Suppressor macrophage treated with lipopolysaccharide for 1 hour (primary cell): ENCODE measurements at regions not wholly inside any gene's neighbourhood (a gene's known extent, or its start where the extent isn't known, plus 50 kb on each side); places are given as distances from the start of the nearest gene placed in this dataset.

ENCODE experiments used
- DNase-seq, 3 donors: peaks; one replicate each; pipeline ENCODE4 v3.0.0-alpha.2; 2020 to 2022

DNA sequence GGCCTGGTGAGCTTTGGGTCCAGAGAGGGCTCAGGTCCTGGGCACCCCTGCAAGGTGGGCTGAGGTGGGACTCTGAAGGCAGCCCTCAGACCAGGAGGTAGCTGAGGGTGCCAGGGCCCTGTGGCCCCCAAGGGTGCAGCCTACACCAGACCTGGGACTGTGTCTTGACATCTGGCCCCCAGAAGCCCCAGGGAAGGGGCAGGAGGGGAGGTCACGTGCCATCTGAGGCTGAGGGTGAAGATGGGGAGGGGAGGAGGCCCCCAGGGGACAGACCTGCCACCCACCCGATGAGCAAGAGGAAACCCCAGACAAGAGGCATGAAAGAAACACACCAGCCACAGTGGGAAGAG, 520.2 kb downstream of the BRD1 start:
- DNase-seq, result no peak

DNA sequence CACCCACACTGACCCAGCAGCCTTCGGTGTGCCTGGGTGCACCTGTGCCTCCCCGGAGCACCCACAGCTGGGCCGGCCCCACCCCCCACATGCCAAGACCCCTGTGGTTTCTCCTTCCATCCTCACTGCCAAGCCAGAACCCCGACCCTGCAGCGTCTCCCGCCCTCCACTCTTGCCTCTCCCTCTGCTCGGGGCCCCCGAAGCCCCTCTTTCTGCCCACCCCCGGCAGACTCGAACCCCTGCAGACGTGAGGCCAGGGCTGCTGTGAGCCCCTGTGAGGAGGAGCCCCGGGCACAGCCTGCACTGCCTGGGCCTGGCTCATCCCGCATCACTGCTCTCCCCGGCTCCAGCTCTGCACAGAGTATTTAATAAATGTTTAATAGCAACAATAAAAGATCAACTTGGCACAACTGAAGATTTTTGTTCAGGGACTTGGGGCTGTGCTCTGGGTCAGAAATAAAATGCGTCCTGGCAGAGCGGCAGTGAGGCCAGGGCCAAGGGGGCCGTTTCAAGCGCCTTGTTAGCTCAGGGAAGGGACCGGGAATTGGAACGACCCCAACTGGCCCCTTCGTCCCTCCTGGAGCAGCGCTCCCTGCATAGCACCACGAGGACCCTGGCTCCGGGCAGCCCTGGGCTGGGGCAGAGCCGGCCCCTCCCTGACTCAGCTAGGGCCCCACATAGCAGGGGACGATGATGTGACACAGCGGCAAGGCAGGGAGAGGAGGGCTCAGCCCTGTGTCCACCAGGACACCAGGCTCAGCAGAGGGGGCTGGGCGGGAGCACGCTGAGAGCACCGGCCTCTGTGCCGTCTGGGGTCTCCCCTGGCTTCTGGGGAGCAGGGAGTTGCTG, 520.8 kb downstream of the BRD1 start:
- no peak for DNase-seq

DNA sequence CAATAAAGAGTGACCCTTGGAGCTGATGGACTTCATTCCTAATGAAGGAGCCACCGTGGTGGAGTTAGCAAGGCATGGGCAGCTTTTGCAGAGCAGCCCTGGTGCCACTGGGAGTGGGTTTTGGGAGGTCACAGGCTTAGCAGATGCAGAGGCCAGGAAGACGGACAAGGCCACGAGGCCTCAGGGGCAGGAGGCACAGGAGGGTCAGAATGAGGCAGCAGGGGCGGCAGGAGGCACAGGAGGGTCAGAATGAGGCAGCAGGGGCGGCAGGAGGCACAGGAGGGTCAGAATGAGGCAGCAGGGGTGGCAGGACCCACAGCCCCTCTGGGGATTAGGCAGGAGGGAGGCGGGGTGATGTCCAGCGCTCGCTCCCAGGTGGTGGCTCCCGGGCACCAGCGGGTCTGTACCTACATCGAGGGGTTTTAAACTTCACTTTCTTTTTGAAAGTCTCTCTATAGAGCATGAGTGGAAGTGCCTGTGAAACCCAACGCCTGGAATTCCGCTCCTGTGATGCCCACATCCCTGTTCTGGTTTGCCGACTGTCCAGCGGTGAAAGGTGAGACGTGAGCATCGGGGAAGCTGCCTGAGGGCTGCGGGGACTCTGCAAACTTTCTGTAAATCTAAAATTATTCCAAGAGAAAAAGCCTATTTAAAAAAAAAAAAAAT, 521.6 kb downstream of the BRD1 start:
- DNase-seq, result no peak

DNA sequence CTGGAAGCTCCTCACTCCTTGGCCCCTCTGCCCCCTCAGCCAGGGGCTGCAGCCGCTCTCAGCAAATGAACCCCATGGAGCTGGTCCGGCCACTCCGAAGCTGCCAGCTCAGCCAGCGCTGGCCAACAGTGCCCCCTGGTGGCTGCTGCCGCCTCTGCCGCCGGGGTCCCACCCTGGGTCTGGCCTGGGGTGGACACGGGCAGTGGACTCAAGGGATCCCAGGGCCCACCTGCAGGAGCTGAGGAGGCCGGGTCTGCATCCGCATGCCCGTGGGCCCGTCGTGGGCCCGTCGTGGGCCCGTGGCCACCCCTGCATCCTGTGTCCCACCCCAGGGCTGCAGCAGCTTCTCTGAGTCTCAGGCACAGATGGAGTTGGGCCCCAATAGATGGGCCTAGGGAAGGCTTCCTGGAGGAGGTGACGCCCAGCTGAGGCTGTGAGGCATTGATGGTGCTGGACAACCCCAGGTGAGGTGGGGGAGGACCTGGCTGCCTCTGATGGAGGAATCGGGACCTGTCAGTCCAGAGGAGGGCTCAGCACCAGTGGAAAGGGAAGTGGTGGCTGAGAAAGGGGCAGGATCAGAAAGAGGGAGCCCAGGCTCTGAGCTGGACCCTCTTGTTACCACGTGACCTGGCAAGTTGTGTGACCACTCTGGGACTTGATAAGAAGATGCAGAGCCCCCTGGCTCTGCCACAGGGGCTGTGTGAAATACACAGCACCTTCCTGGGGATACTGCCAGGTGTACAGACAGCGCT, 522.3 kb downstream of the BRD1 start:
- DNase-seq, result peak; percentile 44 to 77 (median 58)

DNA sequence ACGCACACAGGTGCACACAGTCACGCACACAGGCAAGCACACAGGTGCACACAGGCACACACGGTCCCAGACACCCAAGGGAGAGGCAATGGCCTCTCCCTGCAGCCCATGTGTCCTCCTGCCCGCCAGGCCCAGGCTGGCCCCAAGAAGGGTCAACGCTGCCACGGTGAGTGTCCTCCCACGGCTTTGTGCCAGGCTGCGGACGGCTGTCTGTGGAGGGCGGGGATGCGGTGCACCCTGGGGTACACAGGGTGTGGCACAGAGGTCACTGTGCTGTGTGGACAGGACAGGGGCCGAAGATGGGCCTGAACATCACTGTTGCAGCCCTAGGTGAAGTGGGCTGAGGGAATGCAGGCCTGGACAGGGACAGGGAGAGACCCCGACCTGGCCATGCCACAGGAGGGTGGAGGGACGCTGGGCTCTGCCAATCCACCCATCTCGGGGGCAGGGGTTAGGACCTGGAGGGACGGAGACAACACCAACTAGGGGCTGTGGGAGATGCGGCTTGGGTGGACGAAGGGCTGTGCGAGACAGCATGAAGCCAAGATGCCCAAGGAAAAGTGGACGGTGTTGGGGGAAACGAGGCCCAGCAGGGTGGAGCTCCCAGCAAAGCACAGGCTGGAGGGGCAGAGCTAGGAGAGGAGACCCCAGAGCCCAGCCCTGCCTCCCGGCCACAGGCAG, 523.8 kb downstream of the BRD1 start:
- no peak for DNase-seq

DNA sequence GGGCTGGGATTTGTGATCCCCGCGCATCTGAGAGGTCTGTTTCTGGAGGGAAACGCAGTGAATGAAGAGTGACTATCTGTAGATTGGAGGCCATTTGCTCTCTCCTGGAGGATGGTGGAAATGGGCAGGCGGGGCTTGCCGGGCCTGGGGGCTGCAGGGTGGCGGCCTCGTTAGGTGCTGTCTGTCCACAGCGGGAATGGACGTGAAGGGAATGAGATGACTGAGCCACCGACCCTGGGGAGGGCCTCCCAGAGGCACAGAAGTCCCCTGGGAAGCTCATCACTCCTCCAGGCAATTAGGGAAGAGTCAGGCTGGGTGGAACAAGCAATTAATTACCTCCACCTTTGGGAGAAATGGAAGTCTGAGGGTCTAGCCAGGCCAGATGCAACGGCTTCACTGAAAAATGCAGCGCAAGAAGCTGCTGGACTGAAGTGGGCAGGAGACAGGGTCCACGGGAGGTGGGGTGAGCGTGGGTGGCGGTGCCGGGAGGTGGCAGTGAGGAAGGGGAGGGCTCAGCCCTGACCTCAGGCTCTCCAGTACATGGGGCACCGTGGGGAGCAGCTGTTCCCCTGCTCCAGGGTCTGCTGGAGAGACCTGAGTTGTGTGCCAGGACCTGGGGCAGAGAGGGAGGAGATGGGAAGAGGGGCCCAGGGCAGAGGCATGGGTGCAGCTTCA, 524.5 kb downstream of the BRD1 start:
- no peak for DNase-seq

DNA sequence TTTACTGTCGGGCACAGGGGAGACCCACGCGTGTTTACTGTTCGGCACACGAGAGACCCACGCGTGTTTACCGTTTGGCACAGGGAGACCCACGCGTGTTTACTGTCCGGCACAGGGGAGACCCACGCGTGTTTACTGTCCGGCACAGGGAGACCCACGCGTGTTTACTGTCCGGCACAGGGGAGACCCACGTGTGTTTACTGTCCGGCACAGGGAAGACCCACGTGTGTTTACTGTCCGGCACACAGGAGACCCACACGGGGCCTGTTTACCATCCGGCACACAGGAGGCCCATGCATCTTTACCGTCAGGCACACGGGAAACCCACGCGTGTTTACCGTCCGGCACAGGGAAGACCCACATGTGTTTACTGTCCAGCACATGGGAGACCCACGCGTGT, 525.1 kb downstream of the BRD1 start:
- no peak for DNase-seq

DNA sequence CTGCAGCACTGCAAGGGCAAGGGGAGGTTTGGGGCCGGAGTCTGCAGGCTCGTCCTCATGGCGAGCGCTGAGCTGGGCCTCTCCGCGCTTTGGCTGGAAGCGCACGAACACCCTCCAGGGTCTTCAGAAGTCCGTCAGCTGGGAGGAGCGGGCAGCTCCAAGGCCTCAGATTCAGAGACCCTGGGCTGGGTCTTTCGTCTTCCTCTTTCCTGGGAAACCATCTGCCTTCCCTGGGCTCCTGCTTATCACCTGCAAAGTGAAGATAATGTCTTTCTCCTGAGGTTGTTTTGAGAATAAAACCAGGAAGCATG, 525.6 kb downstream of the BRD1 start:
- DNase-seq, result no peak

DNA sequence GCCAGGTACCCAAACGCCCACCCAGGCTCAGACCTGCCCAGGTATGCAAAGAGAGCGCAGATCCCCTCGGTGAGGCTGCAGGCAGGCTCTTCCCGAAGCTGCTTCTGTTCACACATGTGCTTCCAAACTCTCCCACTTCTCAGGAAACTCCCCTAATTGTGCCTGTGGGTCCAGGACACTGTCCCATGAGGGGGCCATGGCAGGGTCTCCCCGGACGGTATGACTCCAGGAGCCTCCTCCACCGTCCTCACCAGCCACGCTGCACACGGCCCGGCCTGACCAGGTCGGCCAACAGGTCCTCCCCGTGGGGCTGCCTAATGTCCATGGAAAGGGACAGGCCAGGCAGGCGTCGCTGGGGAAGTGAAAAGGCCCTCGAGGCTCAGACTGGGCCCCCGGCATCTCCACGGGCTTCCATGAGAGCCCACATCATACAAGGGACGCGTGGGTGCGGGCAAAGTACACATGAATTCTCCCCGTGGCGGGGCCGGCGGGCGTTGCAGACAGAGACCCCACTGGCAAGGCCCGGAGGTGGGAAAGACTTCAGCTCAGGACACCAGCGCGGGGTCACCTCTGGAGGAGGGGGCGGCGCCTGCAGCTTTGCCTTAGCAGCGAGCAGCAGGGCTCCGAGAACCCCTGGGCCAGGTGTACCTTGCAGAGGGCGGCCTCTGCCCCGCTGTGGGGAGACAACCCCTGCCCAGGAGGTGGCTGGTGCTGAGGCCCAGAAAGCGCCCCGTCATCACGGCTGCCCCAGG, 526.1 kb downstream of the BRD1 start:
- DNase-seq, result no peak

DNA sequence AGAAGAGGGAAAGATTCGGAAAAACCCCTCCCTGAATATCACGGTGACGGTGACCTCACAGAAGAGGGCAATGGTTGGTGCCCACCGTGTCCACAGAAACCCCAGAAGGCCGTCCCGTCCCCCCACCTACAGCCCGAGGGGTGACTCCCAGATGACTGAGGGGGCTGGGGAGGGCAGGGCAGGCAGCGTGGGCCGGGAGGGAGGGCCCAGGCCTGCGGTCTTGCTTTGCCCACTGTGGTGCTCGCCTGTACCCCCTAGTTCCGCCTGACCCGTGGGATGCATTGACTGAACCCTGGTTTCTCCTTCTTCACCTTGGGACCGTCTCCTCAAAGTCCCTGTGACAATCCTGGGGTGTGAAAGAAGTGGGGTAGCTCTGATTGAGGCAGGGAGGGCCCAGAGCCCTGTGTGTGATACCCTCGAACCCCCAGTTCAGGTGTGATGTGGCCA, 526.7 kb downstream of the BRD1 start:
- no peak for DNase-seq

DNA sequence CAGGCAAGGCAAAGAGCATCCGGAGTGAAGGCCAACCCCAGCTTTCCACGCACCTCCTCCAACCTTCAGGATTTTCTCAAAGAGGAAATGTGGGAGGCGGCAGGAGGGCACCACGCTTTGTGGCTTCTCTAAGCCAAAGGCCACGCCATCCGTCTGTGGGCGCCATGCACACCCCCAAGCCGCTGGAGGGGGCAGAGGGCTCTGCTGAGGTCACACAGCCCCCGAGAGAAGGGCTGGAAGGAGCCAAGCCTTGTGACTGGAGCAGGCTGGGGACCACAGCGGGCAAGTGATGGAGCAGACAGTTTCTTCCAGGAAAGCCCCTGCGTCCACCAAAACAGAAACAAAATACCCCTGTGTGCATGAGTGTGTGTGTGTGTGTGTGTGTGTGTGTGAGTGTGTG, 527.4 kb downstream of the BRD1 start:
- no peak for DNase-seq

DNA sequence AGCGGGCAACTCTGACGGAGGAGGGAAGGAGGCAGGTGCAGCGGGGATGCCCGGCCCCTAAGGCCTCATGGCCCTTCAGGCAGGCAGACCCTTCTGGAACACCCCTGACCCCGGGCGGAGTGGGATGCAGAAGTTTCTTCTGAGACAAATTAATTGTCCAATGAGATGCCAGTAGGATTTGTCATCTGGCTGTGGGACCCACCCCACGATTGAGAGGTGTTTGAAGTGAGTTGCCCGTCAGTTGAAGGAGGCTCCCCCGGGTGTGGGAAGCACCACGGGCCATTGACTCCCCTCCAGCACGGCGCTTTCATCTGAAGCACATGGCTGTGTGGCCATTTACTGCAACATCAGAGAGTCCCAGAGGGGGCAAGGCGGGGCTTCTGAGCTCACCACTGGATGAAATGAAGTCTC, 527.8 kb downstream of the BRD1 start:
- DNase-seq, result no peak

DNA sequence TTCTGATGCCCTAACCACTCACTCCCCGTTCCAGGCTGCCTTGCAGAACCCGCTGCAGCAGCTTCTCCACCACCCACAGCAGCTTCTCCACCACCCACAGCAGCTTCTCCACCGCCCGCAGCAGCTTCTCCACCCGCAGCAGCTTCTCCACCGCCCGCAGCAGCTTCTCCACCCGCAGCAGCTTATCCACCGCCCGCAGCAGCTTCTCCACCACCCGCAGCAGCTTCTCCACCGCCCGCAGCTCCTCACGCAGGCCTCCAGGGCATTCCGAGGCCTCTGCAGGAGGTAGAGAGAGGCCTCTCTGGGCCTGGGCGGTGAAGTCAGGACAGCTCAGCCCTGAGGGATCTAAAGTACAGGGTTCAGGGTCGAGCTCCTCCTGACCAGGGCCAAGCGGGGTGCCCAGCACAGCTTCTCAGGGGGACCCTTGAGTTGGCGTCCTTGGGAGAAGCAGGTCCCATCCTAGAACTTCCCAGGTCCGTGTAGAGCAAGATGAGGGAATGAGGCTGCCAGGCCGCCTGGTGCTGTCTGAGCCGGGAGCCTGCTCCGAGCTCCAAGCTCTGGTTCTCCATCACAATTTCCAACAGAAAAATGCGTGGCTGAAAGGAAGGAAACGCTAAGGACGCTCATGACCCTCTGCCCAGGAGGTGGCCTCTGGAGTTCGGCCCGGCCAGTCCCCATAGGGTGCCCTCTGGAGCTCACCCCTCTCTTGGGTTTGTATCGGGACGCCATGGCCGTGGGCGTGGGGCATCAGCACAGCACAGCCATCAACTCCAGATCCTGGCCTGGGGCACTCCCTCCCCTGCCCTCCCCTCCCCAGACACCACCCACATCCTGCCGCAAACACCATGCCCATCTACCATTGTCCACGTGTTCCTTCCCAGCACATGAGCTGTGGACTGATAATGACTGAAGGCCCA, 528.6 kb downstream of the BRD1 start:
- no peak for DNase-seq

DNA sequence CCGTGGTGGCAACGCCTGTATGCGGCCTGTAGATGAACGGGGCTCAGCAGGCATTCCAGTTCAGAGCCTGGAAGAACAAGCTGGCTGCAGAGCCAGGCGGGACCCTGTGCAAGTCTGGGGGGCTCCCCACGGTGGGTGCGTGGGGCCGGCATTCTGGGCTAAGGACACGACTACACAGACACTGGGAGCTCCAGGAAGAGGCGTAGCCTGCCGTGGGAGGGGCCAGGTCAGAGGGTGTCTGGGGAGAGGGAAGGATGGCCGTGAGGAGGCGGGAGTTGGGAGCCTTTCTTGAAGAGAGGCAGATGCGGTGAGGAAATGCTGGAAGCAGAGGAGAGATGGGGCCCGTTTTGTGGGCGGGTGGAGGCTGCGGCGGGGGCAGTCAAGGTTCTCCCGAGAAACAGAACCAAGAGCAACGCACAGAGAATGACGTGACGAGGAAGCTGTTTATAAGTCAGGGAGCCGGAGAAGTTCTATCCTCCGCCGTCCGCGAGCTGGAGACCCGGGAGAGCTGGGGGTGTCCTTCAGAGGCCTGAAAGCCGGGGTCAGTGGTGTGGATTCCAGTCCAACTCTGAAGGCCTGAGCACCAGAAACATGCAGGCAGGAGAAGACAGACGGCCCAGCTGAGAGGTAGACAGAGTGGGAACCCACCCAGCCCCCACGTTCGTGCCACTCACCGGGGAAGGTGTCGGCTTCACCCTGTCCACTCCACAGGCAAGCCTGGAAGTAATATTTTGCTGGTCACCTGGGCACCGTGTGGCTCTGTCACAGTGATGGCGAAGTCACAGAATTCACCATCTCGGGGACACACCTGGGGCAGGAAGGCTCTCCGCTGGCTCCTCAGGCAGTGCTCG, 529.6 kb downstream of the BRD1 start:
- DNase-seq, result no peak

DNA sequence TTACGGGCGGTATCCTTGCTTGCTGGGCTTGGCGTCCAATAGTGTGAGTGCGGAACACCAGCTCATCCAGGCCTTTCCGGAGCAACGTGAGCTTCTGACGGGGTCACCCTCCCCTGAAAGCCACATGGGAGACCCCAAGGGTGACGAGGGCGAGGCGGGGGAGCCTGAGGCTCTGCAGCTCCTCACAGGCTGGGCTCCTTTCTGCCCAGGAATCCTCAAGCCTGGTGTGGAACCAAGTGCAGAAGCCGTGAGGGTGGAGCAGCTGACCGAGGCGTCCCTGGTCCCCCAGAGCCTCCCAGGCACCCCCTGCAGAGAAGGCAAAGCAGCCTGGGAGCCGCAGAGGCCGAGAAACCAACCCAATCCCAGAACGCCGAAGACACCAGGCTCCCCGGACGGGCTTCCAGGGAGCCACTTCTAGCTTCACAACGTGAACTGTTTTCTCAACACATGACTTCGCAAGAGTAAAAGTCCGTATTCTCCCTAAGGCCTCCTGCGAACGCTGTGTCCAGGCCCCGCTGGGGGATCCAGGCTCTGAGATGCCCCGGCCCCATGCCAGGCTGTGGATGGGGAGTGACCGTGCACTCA, 530.3 kb downstream of the BRD1 start:
- DNase-seq, result no peak

DNA sequence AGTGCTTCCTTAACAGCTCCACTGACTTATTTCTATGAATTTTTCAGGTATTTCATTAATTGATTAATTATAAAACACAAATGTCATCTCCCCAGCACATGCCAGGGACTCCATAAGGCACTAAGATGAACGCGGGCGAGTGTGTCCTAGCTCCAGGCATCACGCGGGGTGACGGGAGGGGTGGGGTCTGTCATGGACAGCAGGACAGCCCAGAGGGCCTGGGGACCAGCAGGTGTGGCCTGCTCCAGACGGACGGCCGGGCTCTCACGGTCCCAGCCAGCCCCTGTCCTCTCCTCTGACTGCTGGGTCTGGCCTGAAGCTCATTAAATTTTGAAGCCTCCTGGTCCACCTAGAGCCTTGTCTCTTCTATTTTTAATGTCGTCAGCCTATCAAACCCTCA, 531.1 kb downstream of the BRD1 start:
- no peak for DNase-seq

DNA sequence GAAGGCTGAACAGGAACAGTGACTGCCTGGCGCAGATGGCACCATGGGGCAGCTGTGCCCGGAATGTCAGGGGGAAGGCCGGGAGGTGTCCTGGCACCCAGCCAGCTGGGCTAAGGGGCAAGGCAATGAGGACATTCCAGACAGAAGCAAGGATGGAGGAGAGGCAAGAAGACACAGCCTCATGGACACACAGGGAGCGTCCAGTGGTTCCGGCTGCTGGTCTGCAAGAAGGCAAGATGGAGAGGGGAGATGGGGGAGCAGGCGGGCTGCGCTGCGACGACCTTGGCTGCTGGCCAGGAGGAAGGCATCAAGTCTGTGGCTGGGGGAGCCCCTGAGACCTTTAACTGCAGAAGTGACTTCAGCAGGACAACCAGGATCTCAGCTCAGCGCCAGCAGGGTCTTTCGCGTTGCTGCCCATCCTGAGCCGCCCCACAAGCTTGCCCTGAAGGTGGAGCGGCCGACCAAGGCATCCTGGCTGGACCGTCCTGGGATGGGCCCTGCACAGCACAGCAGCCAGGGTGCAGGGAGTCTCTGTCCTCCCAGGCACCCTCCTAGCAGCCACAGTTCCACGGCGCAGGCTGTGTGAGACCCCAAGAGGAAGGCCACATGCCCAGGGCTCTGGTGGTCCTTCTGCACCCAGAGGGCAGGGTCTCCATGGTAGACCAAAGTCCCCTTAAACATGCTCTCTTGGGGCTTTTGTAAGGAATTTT, 531.7 kb downstream of the BRD1 start:
- no peak for DNase-seq

DNA sequence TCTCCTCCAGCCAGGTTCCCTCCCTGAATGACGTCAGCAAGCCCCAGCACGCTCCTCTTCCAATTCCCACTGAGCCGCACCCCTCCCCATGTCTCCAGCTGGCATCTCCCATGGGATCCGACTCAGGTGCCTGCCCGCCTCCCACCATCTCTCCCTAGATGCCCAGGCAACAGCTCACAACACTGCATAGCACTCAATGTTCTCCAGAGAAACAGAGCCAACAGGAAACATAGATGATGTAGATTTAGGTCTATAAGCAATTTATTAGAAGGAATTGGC, 532.3 kb downstream of the BRD1 start:
- no peak for DNase-seq
